Muscle of leg (tissue), 3 donors: ENCODE measurements at regions not wholly inside any gene's neighbourhood (a gene's known extent, or its start where the extent isn't known, plus 50 kb on each side); places are given as distances from the start of the nearest gene placed in this dataset.

Experiments used
- DNase-seq: peaks from one replicate; pipeline ENCODE4 v3.0.0; 2013
- H3K27ac ChIP-seq: one replicate; pipeline ENCODE4 v1.5.1; 2013; ENCODE audit warnings: mild to moderate bottlenecking, low read length, control low read depth
- H3K27me3 ChIP-seq: one replicate; pipeline ENCODE4 v1.6.1; 2013; ENCODE audit warnings: low read length; ENCODE audit not compliant: control insufficient read depth, insufficient read depth
- H3K36me3 ChIP-seq: one replicate; pipeline ENCODE4 v1.6.1; 2013; ENCODE audit warnings: low read length; ENCODE audit not compliant: control insufficient read depth, insufficient read depth
- H3K4me1 ChIP-seq: one replicate; pipeline ENCODE4 v1.6.1; 2013; ENCODE audit warnings: low read length; ENCODE audit not compliant: control insufficient read depth, insufficient read depth
- H3K4me3 ChIP-seq: one replicate; pipeline ENCODE4 v1.5.1; 2013; ENCODE audit warnings: low read length, control low read depth
- H3K9me3 ChIP-seq: replicated peaks from 2 replicates; pipeline ENCODE4 v1.6.1; 2013; ENCODE audit warnings: low read depth, low read length; ENCODE audit not compliant: control insufficient read depth
- WGBS: methylation state at CpG from one replicate; pipeline ENCODE4 v1.1.5; 2013; ENCODE audit warnings: missing lambda C conversion rate; ENCODE audit not compliant: insufficient coverage; 5-methylcytosine and 5-hydroxymethylcytosine counted together

DNA sequence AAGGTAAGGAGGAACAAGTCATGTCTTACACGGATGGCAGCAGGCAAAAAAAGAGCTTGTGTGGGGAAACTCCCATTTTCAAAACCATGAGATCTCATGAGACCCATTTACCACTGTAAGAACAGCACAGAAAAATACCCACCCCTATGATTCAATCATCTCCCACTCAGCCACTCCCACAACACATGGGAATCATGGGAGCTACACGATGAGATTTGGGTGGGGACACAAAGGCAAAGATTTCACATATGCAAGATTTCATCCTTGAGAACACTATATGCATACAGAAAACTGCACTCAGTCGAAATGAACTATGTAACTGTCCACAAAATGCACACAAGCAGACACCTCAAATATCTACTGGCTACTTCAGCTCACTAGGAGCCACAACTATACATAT lies 480.6 kb upstream of the BTBD3 start:
- Histone ChIP-seq H3K27ac (no peak overlapping the region), H3K4me3 (no peak overlapping the region), H3K27me3 (no peaks in the 10 kb centered on the region), H3K9me3 (no peaks in the 10 kb centered on the region), H3K4me1 (no peaks in the 10 kb centered on the region), H3K36me3 (no peaks in the 10 kb centered on the region)
- WGBS: 60% methylated on average over 1 of the region's 3 CpGs
- DNase-seq: no peak

GRCh38 chr20:11437611-11438380 lies 479.9 kb upstream of the BTBD3 start:
- H3K36me3 ChIP-seq: no peaks in the 10 kb centered on the region
- no peak for DNase-seq
- no peak overlapping the region for H3K27ac ChIP-seq
- WGBS: 100% methylated on average over 1 of the region's 5 CpGs
- no peak overlapping the region for H3K4me3 ChIP-seq
- no peaks in the 10 kb centered on the region for H3K27me3 ChIP-seq
- no peaks in the 10 kb centered on the region for H3K9me3 ChIP-seq
- no peaks in the 10 kb centered on the region for H3K4me1 ChIP-seq

- Histone ChIP-seq H3K9me3 (no peaks in the 10 kb centered on the region), H3K27me3 (no peaks in the 10 kb centered on the region), H3K36me3 (no peaks in the 10 kb centered on the region), H3K4me3 (no peak overlapping the region), H3K27ac (no peak overlapping the region), H3K4me1 (no peaks in the 10 kb centered on the region)
- WGBS: 100% methylated on average over 3 of the region's 6 CpGs
- no peak for DNase-seq
Observed at GRCh38 chr20:11438412-11438811, 479.3 kb upstream of the BTBD3 start.

- Histone ChIP-seq H3K4me3 (no peak overlapping the region), H3K36me3 (no peaks in the 10 kb centered on the region), H3K4me1 (peaks cover 6% of the 10 kb centered on the region), H3K9me3 (no peaks in the 10 kb centered on the region), H3K27ac (no peak overlapping the region), H3K27me3 (no peaks in the 10 kb centered on the region)
- no peak for DNase-seq
- 0% methylated on average over 1 of the region's 3 CpGs for whole genome bisulfite sequencing
Observed at GRCh38 chr20:11443382-11444119, 474.1 kb upstream of the BTBD3 start.

DNA sequence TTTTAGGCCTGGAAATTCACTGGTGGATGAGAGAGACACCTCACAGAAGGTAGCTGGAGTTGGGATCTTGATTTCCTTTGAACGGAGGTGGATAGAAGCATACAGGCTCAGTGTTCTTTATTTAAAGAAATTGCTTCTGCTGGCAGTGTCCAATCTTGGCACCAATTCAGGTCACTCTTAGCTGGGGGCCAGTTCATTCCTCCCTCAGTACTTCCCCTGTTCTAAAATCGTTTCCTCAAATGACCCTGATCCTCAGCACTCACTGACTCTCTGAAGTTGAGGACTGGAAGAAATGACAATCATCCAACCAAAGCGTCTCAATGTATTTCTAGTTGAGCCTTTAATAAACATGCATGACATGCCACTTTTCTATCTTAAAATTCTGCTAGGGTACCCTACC lies 472.5 kb upstream of the BTBD3 start:
- H3K4me1 ChIP-seq: peaks cover 6% of the 10 kb centered on the region
- no peaks in the 10 kb centered on the region for H3K9me3 ChIP-seq
- DNase-seq: peak; percentile 59
- WGBS: 40% methylated on average over 1 of the region's 3 CpGs
- H3K36me3 ChIP-seq: no peaks in the 10 kb centered on the region
- no peak overlapping the region for H3K27ac ChIP-seq
- H3K27me3 ChIP-seq: no peaks in the 10 kb centered on the region
- no peak overlapping the region for H3K4me3 ChIP-seq

GRCh38 chr20:11445891-11446290 lies 471.8 kb upstream of the BTBD3 start:
- no peaks in the 10 kb centered on the region for H3K9me3 ChIP-seq
- DNase-seq: no peak
- no peaks in the 10 kb centered on the region for H3K27me3 ChIP-seq
- no peak overlapping the region for H3K27ac ChIP-seq
- H3K4me1 ChIP-seq: peaks cover 6% of the 10 kb centered on the region
- no peak overlapping the region for H3K4me3 ChIP-seq
- no peaks in the 10 kb centered on the region for H3K36me3 ChIP-seq

- no peaks in the 10 kb centered on the region for H3K27me3 ChIP-seq
- H3K36me3 ChIP-seq: no peaks in the 10 kb centered on the region
- peak; percentile 60 for DNase-seq
- no peak overlapping the region for H3K27ac ChIP-seq
- H3K4me1 ChIP-seq: peaks cover 15% of the 10 kb centered on the region
- no CpG with 5 or more reads among the region's 5 CpGs for WGBS
- no peaks in the 10 kb centered on the region for H3K9me3 ChIP-seq
- no peak overlapping the region for H3K4me3 ChIP-seq
Observed at GRCh38 chr20:11447371-11448100, 470.2 kb upstream of the BTBD3 start.

GRCh38 chr20:11448554-11448953 lies 469.1 kb upstream of the BTBD3 start:
- Histone ChIP-seq H3K4me3 (no peak overlapping the region), H3K27me3 (no peaks in the 10 kb centered on the region), H3K9me3 (no peaks in the 10 kb centered on the region), H3K27ac (no peak overlapping the region), H3K4me1 (peaks cover 18% of the 10 kb centered on the region), H3K36me3 (no peaks in the 10 kb centered on the region)
- DNase-seq: no peak
- WGBS: no CpG with 5 or more reads among the region's 4 CpGs

- Histone ChIP-seq H3K27me3 (no peaks in the 10 kb centered on the region), H3K4me3 (no peak overlapping the region), H3K27ac (peak overlapping the region; percentile 57), H3K9me3 (no peaks in the 10 kb centered on the region), H3K36me3 (no peaks in the 10 kb centered on the region), H3K4me1 (peaks cover 18% of the 10 kb centered on the region)
- WGBS: 17% methylated on average over 1 of the region's 7 CpGs
- DNase-seq: peak; percentile 71
Observed at GRCh38 chr20:11451793-11452291, 465.9 kb upstream of the BTBD3 start.

GRCh38 chr20:11452326-11452725 lies 465.4 kb upstream of the BTBD3 start:
- no peaks in the 10 kb centered on the region for H3K36me3 ChIP-seq
- 26% methylated on average over 3 of the region's 6 CpGs for WGBS
- peak overlapping the region; percentile 57 for H3K27ac ChIP-seq
- DNase-seq: peak; percentile 21
- H3K4me3 ChIP-seq: no peak overlapping the region
- no peaks in the 10 kb centered on the region for H3K27me3 ChIP-seq
- peaks cover 16% of the 10 kb centered on the region for H3K4me1 ChIP-seq
- H3K9me3 ChIP-seq: no peaks in the 10 kb centered on the region
